CD4-positive, alpha-beta T cell (primary cell): ENCODE measurements at regions not wholly inside any gene's neighbourhood (a gene's known extent, or its start where the extent isn't known, plus 50 kb on each side); places are given as distances from the start of the nearest gene placed in this dataset.
A peak's percentile ranks its signal among the peaks of the same experiment; 100 is the strongest.

Experiments
- ATAC-seq: fragments of 200-7000 bp; cut with Tn5 transposase; one replicate; pipeline ENCODE4 v1.10.0; 2022; ENCODE audit warnings: mild to moderate bottlenecking; ENCODE audit not compliant: poor library complexity
- CTCF ChIA-PET: fragments of 350-600 bp; sonication (Branson Sonifier 250); formaldehyde crosslinking; loops from one replicate; lab custom pipeline; 2021; ENCODE audit warnings: antibody characterized with exemption, inconsistent platforms; lab: Charles Lee
- POLR2A ChIA-PET: fragments of 350-600 bp; sonication (Branson Sonifier 250); formaldehyde crosslinking; loops from one replicate; lab custom pipeline; 2021; ENCODE audit warnings: antibody characterized with exemption, inconsistent platforms; lab: Charles Lee
- DNase-seq, 14 experiments: peaks; one replicate each; pipeline ENCODE4 v3.0.0-alpha.2; 2013 to 2020; ENCODE audit warnings: mixed read lengths in 2 of 14
- H3K27ac ChIP-seq, 2 donors: one replicate each; pipeline versions ENCODE4 v1.5.1 to v1.7.0; 2013; ENCODE audit warnings: low read length in 2 of 2, low read depth in 1 of 2, mild to moderate bottlenecking in 1 of 2
- H3K27me3 ChIP-seq, 2 experiments: 1 replicate in 1 of 2; 2 replicates in 1 of 2; pipeline versions ENCODE4 v1.6.1 to v1.7.0; 2013; ENCODE audit warnings: low read length in 2 of 2, control low read depth in 1 of 2, mild to moderate bottlenecking in 1 of 2, moderate library complexity in 1 of 2; ENCODE audit not compliant: insufficient read depth in 2 of 2, control insufficient read depth in 1 of 2
- H3K36me3 ChIP-seq: one replicate; pipeline ENCODE4 v1.6.1; 2013; ENCODE audit warnings: low read length, control low read depth; ENCODE audit not compliant: insufficient read depth
- H3K4me1 ChIP-seq: one replicate; pipeline ENCODE4 v1.6.1; 2013; ENCODE audit warnings: low read length, control low read depth; ENCODE audit not compliant: insufficient read depth
- H3K4me3 ChIP-seq: one replicate; pipeline ENCODE4 v1.5.1; 2013; ENCODE audit warnings: mild to moderate bottlenecking, low read length, moderate library complexity
- H3K9me3 ChIP-seq, 2 experiments: 1 replicate in 1 of 2; 2 replicates in 1 of 2; pipeline versions ENCODE4 v1.6.1 to v1.7.0; 2013; ENCODE audit warnings: low read length in 2 of 2, mild to moderate bottlenecking in 2 of 2, control low read depth in 1 of 2, moderate library complexity in 1 of 2; ENCODE audit not compliant: control insufficient read depth in 1 of 2, insufficient read depth in 1 of 2
- H3K27ac Mint-ChIP-seq: one replicate; pipeline ENCODE4 v1.8.0; 2020; ENCODE audit warnings: mixed read lengths
- H3K27me3 Mint-ChIP-seq: one replicate; pipeline ENCODE4 v1.8.0; 2021; ENCODE audit warnings: mixed read lengths
- H3K36me3 Mint-ChIP-seq: one replicate; pipeline ENCODE4 v1.8.0; 2021; ENCODE audit warnings: low read depth, mixed read lengths
- H3K4me1 Mint-ChIP-seq: one replicate; pipeline ENCODE4 v1.8.0; 2021; ENCODE audit warnings: low read depth, mixed read lengths
- H3K4me3 Mint-ChIP-seq: one replicate; pipeline ENCODE4 v1.8.0; 2020; ENCODE audit warnings: mild to moderate bottlenecking, mixed read lengths
- H3K9me3 Mint-ChIP-seq: one replicate; pipeline ENCODE4 v1.8.0; 2020; ENCODE audit warnings: mixed read lengths
- intact Hi-C, 2 experiments: fragments of 100-400 bp; cut with DNase I in 1 of 2; cut with micrococcal nuclease in 1 of 2; formaldehyde crosslinking; loops; one replicate each; pipeline versions ENCODE4 v1.15.1 to v1.9.0; 2023 to 2025; cut with DNase I, micrococcal nuclease
- TF ChIP-seq, protein P1 (sequence below): fragments of 200-600 bp; IDR thresholded peaks from one replicate; pipeline ENCODE4 v1.8.0; 2022; ENCODE audit warnings: antibody characterized with exemption, mild to moderate bottlenecking

- no peak for ATAC-seq
- TF ChIP-seq, protein P1, sequence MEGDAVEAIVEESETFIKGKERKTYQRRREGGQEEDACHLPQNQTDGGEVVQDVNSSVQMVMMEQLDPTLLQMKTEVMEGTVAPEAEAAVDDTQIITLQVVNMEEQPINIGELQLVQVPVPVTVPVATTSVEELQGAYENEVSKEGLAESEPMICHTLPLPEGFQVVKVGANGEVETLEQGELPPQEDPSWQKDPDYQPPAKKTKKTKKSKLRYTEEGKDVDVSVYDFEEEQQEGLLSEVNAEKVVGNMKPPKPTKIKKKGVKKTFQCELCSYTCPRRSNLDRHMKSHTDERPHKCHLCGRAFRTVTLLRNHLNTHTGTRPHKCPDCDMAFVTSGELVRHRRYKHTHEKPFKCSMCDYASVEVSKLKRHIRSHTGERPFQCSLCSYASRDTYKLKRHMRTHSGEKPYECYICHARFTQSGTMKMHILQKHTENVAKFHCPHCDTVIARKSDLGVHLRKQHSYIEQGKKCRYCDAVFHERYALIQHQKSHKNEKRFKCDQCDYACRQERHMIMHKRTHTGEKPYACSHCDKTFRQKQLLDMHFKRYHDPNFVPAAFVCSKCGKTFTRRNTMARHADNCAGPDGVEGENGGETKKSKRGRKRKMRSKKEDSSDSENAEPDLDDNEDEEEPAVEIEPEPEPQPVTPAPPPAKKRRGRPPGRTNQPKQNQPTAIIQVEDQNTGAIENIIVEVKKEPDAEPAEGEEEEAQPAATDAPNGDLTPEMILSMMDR = no peak
- Mint-ChIP-seq H3K36me3 (no peaks in the 10 kb centered on the region), H3K4me1 (no peaks in the 10 kb centered on the region), H3K4me3 (no peak overlapping the region), H3K9me3 (peaks cover 9% of the 10 kb centered on the region), H3K27ac (no peak overlapping the region), H3K27me3 (no peaks in the 10 kb centered on the region)
- CTCF ChIA-PET = no interaction called here
- Histone ChIP-seq H3K36me3 (no peaks in the 10 kb centered on the region), H3K27ac (no peak overlapping the region), H3K4me3 (no peak overlapping the region), H3K9me3 (no peaks in the 10 kb centered on the region), H3K4me1 (no peaks in the 10 kb centered on the region), H3K27me3 (no peaks in the 10 kb centered on the region)
- DNase-seq = peak in 1 of 14 experiments; percentile 13
- intact Hi-C loops = no loop called here
- POLR2A ChIA-PET = no interaction called here
These were observed 317.6 kb upstream of the KLF4 start for GRCh38 chr9:107807183-107807582.

- no peaks in the 10 kb centered on the region for H3K27me3 ChIP-seq
- Mint-ChIP-seq H3K27me3 (no peaks in the 10 kb centered on the region), H3K4me3 (no peak overlapping the region), H3K4me1 (no peaks in the 10 kb centered on the region), H3K36me3 (no peaks in the 10 kb centered on the region), H3K27ac (no peak overlapping the region), H3K9me3 (peaks cover 9% of the 10 kb centered on the region)
- H3K27ac ChIP-seq = no peak overlapping the region
- CTCF ChIA-PET = no interaction called here
- ATAC-seq (no peak), DNase-seq (no peak)
- TF ChIP-seq, protein P1 = no peak
- intact Hi-C loops = no loop called here
- no peaks in the 10 kb centered on the region for H3K4me1 ChIP-seq
- POLR2A ChIA-PET = no interaction called here
- H3K4me3 ChIP-seq = no peak overlapping the region
- H3K9me3 ChIP-seq = no peaks in the 10 kb centered on the region
- no peaks in the 10 kb centered on the region for H3K36me3 ChIP-seq
These were observed 315.6 kb upstream of the KLF4 start for GRCh38 chr9:107805201-107805600.

DNA sequence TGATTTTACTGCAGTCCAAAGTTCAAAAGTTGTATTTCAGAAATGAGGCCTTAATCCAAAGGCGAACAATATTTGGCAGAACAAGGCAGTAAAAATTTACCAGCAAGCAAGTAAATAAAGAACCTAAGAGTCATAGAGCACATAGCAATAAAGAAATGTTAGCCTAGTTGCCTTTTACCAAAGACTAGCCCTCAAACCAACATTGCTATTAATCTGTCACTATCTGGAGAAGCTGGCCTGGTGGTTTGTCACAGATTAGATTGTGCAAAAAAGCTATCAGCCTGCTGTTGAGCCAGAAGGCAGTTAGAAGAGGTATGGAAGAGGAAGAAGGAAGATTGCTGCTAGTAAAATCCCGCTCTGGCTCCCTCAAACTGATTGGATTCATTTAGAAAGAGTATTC, 304.7 kb upstream of the KLF4 start:
- H3K4me3 ChIP-seq = no peak overlapping the region
- ChIA-PET POLR2A (no interaction called here), CTCF (no interaction called here)
- ATAC-seq = no peak
- H3K27ac ChIP-seq = no peak overlapping the region
- no peak for DNase-seq
- H3K27me3 Mint-ChIP-seq = no peaks in the 10 kb centered on the region
- H3K36me3 Mint-ChIP-seq = no peaks in the 10 kb centered on the region
- TF ChIP-seq, protein P1 = no peak
- no peak overlapping the region for H3K27ac Mint-ChIP-seq
- H3K9me3 ChIP-seq = no peaks in the 10 kb centered on the region
- H3K4me3 Mint-ChIP-seq = no peak overlapping the region
- no peaks in the 10 kb centered on the region for H3K4me1 Mint-ChIP-seq
- H3K4me1 ChIP-seq = no peaks in the 10 kb centered on the region
- H3K9me3 Mint-ChIP-seq = peaks cover 3% of the 10 kb centered on the region
- intact Hi-C loops = no loop called here
- no peaks in the 10 kb centered on the region for H3K36me3 ChIP-seq
- no peaks in the 10 kb centered on the region for H3K27me3 ChIP-seq
